ENCODE measurements at regions not wholly inside any gene's neighbourhood (a gene's known extent, or its start where the extent isn't known, plus 50 kb on each side); places are given as distances from the start of the nearest gene placed in this dataset.

- TF ChIP-seq POLR2AphosphoS5 (IDR thresholded peaks at IDR 0.05; ENCODE audit: low read depth, low read length): no peak
- TF ChIP-seq CTCF (IDR thresholded peaks at IDR 0.05): no peak
- TF ChIP-seq REST (IDR thresholded peaks at IDR 0.05; ENCODE audit: insufficient read depth in 1 of 2, low read depth in 2 of 2, low read length in 1 of 2): no peak
- no peak for TF ChIP-seq SIN3A (IDR thresholded peaks at IDR 0.05; ENCODE audit: borderline replicate concordance, insufficient read depth, low read depth, low read length)
Observed at GRCh38 chr16:79303959-79304387, 296.6 kb downstream of the MAF start.
